Effector memory CD8-positive, alpha-beta T cell (primary cell): ENCODE measurements at regions not wholly inside any gene's neighbourhood (a gene's known extent, or its start where the extent isn't known, plus 50 kb on each side); places are given as distances from the start of the nearest gene placed in this dataset.

Experiments used
- ATAC-seq: fragments of 150-1000 bp; cut with Tn5 transposase; replicated peaks from 2 replicates; pipeline ENCODE4 v1.10.0; 2021; ENCODE audit warnings: mild to moderate bottlenecking, moderate library complexity
- DNase-seq, 3 experiments: peaks; one replicate each; pipeline ENCODE4 v3.0.0; 2021
- H3K27ac Mint-ChIP-seq, 2 donors: one replicate each; pipeline ENCODE4 v1.8.0; 2022; ENCODE audit warnings: mild to moderate bottlenecking in 2 of 2, mixed read lengths in 2 of 2, moderate library complexity in 2 of 2
- H3K27me3 Mint-ChIP-seq, 2 donors: one replicate each; pipeline ENCODE4 v1.8.0; 2022; ENCODE audit warnings: mixed read lengths in 2 of 2
- H3K36me3 Mint-ChIP-seq: one replicate; pipeline ENCODE4 v1.8.0; 2022; ENCODE audit warnings: mild to moderate bottlenecking, moderate library complexity, mixed read lengths; ENCODE audit not compliant: insufficient read depth
- H3K4me1 Mint-ChIP-seq, 2 donors: one replicate each; pipeline ENCODE4 v1.8.0; 2022; ENCODE audit warnings: low read depth in 2 of 2, mixed read lengths in 2 of 2
- H3K4me3 Mint-ChIP-seq, 2 donors: one replicate each; pipeline ENCODE4 v1.8.0; 2022; ENCODE audit warnings: mild to moderate bottlenecking in 2 of 2, mixed read lengths in 2 of 2, moderate library complexity in 2 of 2
- H3K9me3 Mint-ChIP-seq, 2 donors: one replicate each; pipeline ENCODE4 v1.8.0; 2022; ENCODE audit warnings: mixed read lengths in 2 of 2

DNA sequence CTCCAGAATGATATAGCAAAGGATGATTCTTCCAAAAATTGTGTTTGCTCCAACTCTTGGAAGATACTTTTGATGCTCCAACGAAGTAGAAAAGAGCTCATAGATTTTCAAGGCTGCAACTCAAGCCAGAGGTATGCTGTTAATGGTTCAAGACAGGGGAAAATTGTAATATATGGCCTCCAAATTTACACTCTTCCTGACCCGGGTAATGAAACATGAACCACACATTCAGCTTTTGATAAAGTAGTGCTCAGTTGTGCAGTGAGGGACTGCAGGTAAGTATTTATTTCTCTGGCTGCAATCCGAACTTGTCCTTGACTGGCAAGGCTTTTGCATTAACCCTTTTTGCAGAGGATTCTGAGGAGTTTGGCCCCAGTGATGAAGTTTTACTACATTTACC, 446.4 kb downstream of the RASEF start:
- H3K4me1 Mint-ChIP-seq, result no peaks in the 10 kb centered on the region
- ATAC-seq, result no peak
- H3K27me3 Mint-ChIP-seq, result no peaks in the 10 kb centered on the region
- H3K4me3 Mint-ChIP-seq, result no peak overlapping the region
- no peaks in the 10 kb centered on the region for H3K36me3 Mint-ChIP-seq
- H3K27ac Mint-ChIP-seq, result no peak overlapping the region
- no peak for DNase-seq
- peaks cover 15 to 17% of the 10 kb centered on the region in 2 donors for H3K9me3 Mint-ChIP-seq

DNA sequence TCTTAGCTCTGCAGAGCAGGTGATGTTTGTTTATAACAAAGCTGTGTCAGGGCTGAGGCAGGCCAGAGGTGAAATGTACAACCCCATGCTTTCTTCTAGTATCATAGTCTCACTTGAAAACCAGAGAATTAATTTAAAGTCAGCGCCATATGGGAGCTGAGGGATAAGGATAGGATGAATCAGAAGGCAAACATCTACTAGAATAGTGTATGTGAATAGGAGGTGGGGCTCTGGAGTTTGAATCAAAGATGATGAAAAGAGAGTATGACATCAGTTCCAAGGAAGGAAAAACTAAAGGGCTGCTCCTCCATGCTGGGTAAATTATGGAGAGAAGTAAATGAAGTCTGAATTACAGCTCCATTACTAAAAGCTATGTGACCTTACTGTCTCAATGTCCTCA, 441.5 kb downstream of the RASEF start:
- DNase-seq (no peak), ATAC-seq (no peak)
- H3K4me3 Mint-ChIP-seq, result no peak overlapping the region
- no peaks in the 10 kb centered on the region for H3K4me1 Mint-ChIP-seq
- peaks cover 11 to 15% of the 10 kb centered on the region in 2 donors for H3K9me3 Mint-ChIP-seq
- no peaks in the 10 kb centered on the region for H3K27me3 Mint-ChIP-seq
- no peak overlapping the region for H3K27ac Mint-ChIP-seq
- H3K36me3 Mint-ChIP-seq, result no peaks in the 10 kb centered on the region

DNA sequence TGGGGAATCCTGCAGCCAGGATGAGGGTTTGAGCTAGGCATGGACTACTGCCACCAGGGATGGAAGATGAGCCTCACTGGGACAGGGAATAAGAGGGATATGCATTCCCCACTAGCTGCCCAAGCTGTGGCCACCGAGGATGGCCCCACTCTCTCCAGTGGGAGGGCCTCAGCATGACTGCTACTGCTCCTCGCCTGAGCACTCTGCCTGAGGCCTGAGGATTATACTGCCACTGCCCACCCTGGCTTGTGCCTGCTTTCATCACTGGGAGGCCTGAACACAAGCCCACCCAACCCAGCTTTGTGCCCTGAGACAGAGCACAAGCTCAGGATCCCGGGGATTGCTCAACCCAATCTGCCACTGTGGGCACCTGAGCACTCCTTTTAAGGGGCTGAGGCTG, 425.6 kb downstream of the RASEF start:
- ATAC-seq (no peak), DNase-seq (no peak)
- Mint-ChIP-seq H3K27ac (no peak overlapping the region), H3K36me3 (no peaks in the 10 kb centered on the region), H3K27me3 (no peaks in the 10 kb centered on the region), H3K9me3 (peaks cover 7 to 8% of the 10 kb centered on the region in 2 donors), H3K4me1 (no peaks in the 10 kb centered on the region), H3K4me3 (no peak overlapping the region)

DNA sequence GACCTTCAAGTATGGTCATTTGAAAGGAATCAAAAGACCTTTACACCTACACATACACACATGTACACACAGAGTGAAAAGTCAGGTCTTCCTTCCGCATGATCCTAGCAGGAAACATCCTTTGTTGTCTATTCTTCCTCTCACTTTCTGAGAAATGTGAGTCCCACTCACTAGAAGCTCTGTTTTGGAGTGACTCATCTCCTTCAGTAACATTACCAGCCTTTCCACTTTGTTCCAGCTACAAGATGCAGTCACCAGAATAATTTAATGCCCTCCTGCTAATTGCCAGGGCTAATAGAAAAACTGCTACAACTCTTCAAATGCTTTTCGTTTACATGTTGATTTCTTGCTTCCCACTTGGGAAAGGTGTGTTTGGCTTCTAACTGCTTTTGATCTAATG, 417.3 kb downstream of the RASEF start:
- no peak for ATAC-seq
- DNase-seq, result no peak
- Mint-ChIP-seq H3K9me3 (peaks cover 4 to 10% of the 10 kb centered on the region in 2 donors), H3K4me1 (no peaks in the 10 kb centered on the region), H3K27ac (no peak overlapping the region), H3K36me3 (no peaks in the 10 kb centered on the region), H3K27me3 (no peaks in the 10 kb centered on the region), H3K4me3 (no peak overlapping the region)

DNA sequence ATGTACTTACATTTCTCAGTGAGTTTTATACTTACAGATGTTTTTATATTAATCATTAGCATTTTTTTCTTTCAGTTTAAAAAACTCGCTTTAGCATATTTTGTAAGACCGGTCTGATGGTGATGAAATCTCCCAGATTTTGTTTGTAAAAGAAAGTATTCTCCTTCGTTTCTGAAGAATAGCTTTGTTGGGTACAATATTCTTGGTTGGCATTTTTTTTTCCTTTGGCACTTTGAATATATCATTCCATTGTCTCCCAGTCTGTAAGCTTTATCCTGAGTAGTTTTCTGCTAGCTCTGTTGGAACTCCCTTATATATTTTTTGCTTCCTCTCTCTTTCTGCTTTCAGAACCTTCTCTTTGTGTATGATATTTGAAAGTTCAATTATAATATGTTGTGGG, 412.6 kb downstream of the RASEF start:
- Mint-ChIP-seq H3K4me1 (no peaks in the 10 kb centered on the region), H3K36me3 (no peaks in the 10 kb centered on the region), H3K27me3 (no peaks in the 10 kb centered on the region), H3K4me3 (no peak overlapping the region), H3K27ac (no peak overlapping the region), H3K9me3 (peaks cover 4 to 21% of the 10 kb centered on the region in 2 donors)
- ATAC-seq (no peak), DNase-seq (no peak)

DNA sequence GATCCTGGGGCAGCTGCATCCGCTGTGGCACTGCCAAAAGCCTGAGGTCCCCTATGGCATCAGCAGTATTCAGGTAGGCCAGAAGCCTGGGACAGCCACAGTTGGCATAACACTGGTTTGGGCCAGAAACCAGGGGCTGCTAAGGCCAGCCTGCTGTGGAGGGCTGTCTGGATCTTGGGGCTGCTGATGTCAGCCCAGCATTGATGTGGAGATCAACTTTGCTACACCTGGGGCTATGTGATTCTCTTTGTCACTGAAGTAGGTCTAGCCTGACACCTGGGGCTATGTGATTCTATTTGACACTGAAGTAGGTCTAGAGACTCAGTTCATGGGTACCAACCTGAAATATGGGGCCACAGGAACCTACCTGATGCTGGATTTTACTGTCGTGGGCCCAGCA, 411.5 kb downstream of the RASEF start:
- Mint-ChIP-seq H3K4me1 (no peaks in the 10 kb centered on the region), H3K4me3 (no peak overlapping the region), H3K36me3 (no peaks in the 10 kb centered on the region), H3K27me3 (no peaks in the 10 kb centered on the region), H3K27ac (no peak overlapping the region), H3K9me3 (peaks cover 4 to 26% of the 10 kb centered on the region in 2 donors)
- no peak for DNase-seq
- no peak for ATAC-seq

DNA sequence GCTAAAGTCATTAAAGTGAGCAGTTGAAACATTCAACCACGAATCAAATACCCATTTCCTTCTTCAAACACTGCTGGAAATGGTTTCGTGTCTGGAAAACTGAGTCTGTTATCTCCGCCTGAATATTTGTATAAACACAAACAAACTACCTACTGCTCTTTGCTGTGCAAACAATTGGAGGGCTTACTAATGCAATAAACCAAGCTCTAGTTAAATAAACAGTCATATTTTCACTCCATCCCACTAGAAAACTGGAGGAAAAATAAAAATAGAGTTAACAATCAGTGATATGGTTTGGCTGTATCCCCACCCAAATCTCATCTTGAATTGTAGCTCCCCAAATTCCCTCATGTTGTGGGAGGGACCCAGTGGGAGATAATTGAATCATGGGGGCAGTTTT, 397.6 kb downstream of the RASEF start:
- H3K27ac Mint-ChIP-seq, result no peak overlapping the region
- H3K4me3 Mint-ChIP-seq, result no peak overlapping the region
- H3K4me1 Mint-ChIP-seq, result no peaks in the 10 kb centered on the region
- DNase-seq (no peak), ATAC-seq (no peak)
- no peaks in the 10 kb centered on the region for H3K36me3 Mint-ChIP-seq
- H3K9me3 Mint-ChIP-seq, result peaks cover 6 to 15% of the 10 kb centered on the region in 2 donors
- H3K27me3 Mint-ChIP-seq, result no peaks in the 10 kb centered on the region

DNA sequence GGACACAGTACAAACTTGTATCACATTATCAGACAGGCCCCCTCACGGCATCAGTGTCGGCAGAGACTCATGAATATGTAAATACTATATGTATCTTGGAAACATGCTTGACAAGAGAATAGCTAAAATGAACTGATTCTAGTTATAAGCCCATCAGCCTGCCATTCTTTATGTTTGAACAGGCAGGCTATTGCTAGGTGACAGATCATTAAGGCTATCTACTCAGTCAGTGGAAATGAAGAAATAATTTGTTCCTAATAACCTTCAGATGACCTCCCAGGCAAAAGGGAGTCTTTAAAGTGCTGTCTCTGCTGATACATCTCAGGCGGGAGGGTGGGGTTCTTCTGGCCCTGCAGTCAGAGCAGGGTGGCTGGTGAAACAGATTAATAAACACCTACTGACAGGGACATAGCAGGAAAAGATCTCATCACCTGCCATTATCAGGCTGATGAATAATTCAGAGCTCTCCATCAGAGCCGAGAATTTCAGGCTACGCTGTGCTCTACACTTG, 394.2 kb downstream of the RASEF start:
- no peak for DNase-seq
- no peak for ATAC-seq
- Mint-ChIP-seq H3K4me3 (no peak overlapping the region), H3K27ac (no peak overlapping the region), H3K27me3 (no peaks in the 10 kb centered on the region), H3K9me3 (peaks cover 4 to 15% of the 10 kb centered on the region in 2 donors), H3K4me1 (no peaks in the 10 kb centered on the region), H3K36me3 (no peaks in the 10 kb centered on the region)

DNA sequence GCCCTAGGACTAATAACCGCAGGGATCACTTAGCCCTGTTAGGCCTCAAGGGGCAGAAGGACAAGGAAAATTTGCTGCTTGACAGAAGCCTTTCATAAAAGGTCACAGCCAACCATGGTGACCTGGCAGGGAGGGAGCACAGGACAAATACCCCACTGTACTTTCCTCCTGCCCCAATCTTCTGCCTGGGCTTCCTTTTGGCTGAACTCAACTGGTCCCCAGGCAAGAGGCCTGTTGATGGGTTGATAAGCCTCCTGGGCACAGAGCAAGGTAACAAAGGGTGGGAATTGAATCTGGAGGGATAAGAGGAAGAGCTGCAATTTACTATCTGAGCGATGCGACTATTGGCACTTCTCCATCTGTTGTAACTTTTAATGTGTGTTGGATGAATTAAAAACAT, 392.9 kb downstream of the RASEF start:
- Mint-ChIP-seq H3K4me3 (no peak overlapping the region), H3K27me3 (no peaks in the 10 kb centered on the region), H3K4me1 (no peaks in the 10 kb centered on the region), H3K27ac (no peak overlapping the region), H3K36me3 (no peaks in the 10 kb centered on the region), H3K9me3 (peaks cover 4 to 15% of the 10 kb centered on the region in 2 donors)
- DNase-seq (no peak), ATAC-seq (no peak)

DNA sequence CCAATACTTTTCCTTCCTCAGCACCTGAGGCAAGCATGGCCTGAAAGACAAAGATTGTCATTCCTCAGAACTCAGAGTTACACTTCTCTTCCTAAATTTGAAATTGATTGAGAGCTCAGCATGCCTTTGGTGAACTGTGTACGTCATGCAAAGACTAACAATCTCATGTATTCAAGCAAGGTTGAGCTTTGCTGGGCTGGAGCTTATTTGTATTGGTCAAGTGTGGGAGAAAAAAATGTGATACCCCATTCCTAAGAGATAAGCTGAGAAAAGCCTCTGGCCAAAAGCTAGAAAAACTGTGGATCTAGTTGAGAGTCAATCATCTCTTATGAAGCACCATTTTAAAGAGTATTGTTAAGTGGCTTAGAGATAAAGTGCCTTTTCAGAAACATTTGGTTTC, 392.2 kb downstream of the RASEF start:
- Mint-ChIP-seq H3K9me3 (peaks cover 4 to 15% of the 10 kb centered on the region in 2 donors), H3K36me3 (no peaks in the 10 kb centered on the region), H3K4me3 (no peak overlapping the region), H3K27ac (no peak overlapping the region), H3K27me3 (no peaks in the 10 kb centered on the region), H3K4me1 (no peaks in the 10 kb centered on the region)
- ATAC-seq, result no peak
- no peak for DNase-seq

DNA sequence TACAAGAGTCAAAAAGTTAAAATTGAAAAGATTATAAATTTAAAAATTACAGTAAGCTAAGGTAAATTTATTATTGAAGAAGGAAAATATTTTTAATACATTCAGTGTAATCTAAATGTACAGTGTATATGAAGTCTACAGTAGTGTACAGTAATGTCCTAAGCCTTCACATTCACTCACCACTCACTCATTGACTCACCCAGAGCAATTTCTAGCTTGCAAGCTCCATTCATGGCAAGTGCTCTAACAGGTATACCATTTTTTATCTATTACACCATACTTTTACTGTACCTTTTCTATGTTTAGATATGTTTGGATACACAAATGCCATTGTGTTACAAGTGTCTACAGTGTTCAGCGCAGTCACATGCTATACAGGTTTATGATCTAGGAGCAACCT, 389.7 kb downstream of the RASEF start:
- Mint-ChIP-seq H3K27me3 (no peaks in the 10 kb centered on the region), H3K4me3 (no peak overlapping the region), H3K4me1 (no peaks in the 10 kb centered on the region), H3K36me3 (no peaks in the 10 kb centered on the region), H3K9me3 (peaks cover 6 to 15% of the 10 kb centered on the region in 2 donors), H3K27ac (no peak overlapping the region)
- no peak for DNase-seq
- no peak for ATAC-seq

DNA sequence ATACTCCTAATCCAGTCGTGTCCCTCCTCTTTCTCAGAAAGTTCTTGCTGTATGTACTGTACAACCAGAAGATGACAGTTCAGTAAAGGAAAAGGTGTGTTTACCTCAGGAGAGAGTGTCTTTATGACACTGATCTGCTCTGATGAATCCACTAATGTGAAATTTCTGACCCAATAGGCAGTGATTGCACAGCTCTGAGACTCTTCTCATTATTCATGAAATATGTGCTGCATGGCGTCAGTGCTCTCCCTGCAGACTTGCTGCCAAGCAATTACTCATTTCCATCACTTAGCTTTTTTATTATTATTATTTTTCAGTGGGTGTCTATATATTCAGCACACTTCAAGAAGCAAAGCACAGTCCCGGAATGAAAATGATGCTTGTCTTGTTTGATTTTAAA, 389.0 kb downstream of the RASEF start:
- Mint-ChIP-seq H3K27ac (no peak overlapping the region), H3K4me1 (no peaks in the 10 kb centered on the region), H3K27me3 (no peaks in the 10 kb centered on the region), H3K4me3 (no peak overlapping the region), H3K36me3 (no peaks in the 10 kb centered on the region), H3K9me3 (peaks cover 6 to 15% of the 10 kb centered on the region in 2 donors)
- ATAC-seq, result no peak
- DNase-seq, result no peak

DNA sequence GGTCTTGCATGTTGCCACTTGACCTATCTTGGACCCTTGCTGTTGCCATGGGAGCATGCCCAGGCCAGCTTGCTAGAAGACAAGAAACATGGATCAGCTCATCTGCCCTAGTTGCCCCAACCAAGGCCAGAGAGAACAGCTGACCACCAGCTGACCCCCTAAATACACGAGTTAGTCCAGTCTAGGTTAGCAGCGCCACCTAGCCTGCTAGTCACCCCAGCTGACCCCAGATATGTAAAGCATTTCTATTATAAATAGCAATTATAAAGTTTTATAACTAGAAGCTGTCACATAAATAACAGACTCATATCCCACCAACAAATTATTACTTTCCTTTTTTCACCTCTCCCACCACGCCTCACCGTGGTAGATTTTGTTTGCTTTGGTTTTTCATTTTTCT, 387.8 kb downstream of the RASEF start:
- Mint-ChIP-seq H3K36me3 (no peaks in the 10 kb centered on the region), H3K27ac (no peak overlapping the region), H3K27me3 (no peaks in the 10 kb centered on the region), H3K4me1 (no peaks in the 10 kb centered on the region), H3K9me3 (peaks cover 4 to 9% of the 10 kb centered on the region in 2 donors), H3K4me3 (no peak overlapping the region)
- no peak for DNase-seq
- no peak for ATAC-seq

DNA sequence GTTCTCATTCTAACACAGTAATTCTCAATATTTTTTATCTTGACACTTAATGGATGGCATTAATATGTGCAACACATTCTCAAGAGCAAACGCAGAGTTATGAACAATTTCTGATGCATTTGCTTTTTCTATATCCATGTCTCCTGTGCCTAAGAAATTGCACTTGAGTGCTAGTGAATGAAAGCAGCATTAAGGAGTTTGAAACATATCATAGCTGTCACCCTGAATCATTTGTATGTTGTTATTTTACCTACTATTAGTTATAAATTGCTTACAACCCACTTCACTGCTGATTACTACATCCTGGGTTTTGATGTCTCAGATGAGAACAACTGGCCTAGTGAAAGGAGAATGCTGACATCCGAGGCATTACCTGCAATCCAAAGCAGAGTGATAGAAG, 387.3 kb downstream of the RASEF start:
- no peaks in the 10 kb centered on the region for H3K36me3 Mint-ChIP-seq
- H3K4me1 Mint-ChIP-seq, result no peaks in the 10 kb centered on the region
- H3K27ac Mint-ChIP-seq, result no peak overlapping the region
- DNase-seq (no peak), ATAC-seq (no peak)
- H3K9me3 Mint-ChIP-seq, result peaks cover 4 to 7% of the 10 kb centered on the region in 2 donors
- no peaks in the 10 kb centered on the region for H3K27me3 Mint-ChIP-seq
- H3K4me3 Mint-ChIP-seq, result no peak overlapping the region

DNA sequence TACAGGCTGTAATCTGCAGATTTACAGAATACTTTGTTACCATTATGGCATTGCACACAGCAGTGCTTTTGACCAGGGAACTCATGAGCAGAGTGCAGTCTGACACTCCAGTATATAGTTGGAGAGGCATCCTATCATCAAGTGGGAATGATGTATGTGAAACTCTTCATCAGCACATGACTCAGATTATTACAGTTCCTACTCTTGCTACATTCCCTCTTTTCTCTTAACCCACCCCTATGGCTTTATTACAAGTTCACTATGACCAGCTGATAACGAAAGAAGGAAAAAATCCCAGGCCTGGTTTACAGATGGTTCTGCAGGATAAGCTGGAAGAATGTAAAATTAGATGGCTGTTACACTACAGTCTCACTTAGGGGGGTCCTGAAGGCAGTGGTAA, 385.9 kb downstream of the RASEF start:
- Mint-ChIP-seq H3K4me3 (no peak overlapping the region), H3K27ac (no peak overlapping the region)

More for the DNA sequence above, 385.9 kb downstream of the RASEF start:
- Mint-ChIP-seq H3K4me1 (no peaks in the 10 kb centered on the region), H3K9me3 (peaks cover 3 to 4% of the 10 kb centered on the region in 2 donors), H3K27me3 (no peaks in the 10 kb centered on the region), H3K36me3 (no peaks in the 10 kb centered on the region)
- no peak for ATAC-seq
- DNase-seq, result no peak
